Fibroblast of skin of left quadriceps (primary cell): ENCODE measurements at regions not wholly inside any gene's neighbourhood (a gene's known extent, or its start where the extent isn't known, plus 50 kb on each side); places are given as distances from the start of the nearest gene placed in this dataset.
"Not testable (repeated sequence)": the region's sequence is repeated elsewhere in the genome, so short reads cannot be mapped to it uniquely, and the experiment has no call there.

Source experiments
- DNase-seq, 2 experiments: peaks; one replicate each; pipeline ENCODE4 v3.0.0-alpha.2; 2013; ENCODE audit warnings: low read depth in 2 of 2

DNA sequence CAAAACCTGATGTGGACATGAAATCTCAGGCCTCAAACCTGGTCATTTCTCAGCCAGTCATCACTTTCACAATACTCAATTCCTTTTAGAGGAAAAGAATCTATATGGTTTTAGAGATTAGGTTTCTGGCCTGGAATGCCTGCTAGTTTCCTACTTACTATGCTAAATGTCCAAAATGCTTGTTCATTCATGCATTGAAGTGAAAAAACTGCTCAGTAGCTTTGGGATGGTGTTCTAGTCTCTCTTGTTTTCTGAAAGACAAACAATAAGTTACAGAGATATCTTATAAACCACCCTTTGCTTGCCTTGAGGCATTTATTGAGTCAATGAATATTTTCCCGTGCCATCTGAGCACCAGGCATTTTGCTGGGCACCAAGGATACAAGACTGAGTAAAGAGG is 1146.5 kb upstream of the GOT2 start:
- peak; percentile 27 to 29 for DNase-seq

- DNase-seq: no peak
Measured at GRCh38 chr16:59878999-59879398, 1144.9 kb upstream of the GOT2 start.

GRCh38 chr16:59878479-59878878 is 1144.4 kb upstream of the GOT2 start:
- DNase-seq: peak; percentile 83 to 84

DNA sequence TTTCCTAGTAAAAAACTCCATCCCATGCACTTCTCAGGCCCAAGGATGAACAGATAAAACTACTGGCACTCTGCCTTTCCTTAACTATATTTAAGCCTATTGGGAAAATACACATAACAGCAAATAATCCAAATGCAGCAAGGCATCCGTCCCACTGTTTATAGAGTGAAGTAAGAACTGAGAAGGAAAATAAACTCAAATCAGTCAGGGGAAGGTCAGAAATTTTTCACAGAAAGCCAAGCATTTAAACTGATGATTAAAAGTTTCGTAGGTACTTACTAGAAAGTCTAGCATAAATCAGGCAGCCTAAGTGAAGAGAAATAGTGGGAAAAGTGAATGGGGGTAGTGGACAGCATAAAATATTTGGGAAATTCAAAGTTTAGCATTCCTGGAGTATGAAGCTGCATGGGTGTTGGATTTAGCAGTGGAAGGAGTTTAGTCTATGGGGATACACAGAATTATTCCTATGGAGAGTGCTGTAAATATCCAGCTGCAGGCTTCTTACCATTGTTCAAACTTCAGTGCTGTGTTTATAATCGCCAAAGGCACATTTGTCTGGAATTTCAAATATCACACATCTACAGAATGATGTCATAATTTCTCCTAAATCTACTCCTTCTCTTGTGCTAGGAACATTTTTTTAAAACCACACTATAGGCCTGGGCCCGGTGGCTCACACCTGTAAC is 1131.0 kb upstream of the GOT2 start:
- peak; percentile 17 to 24 for DNase-seq

DNA sequence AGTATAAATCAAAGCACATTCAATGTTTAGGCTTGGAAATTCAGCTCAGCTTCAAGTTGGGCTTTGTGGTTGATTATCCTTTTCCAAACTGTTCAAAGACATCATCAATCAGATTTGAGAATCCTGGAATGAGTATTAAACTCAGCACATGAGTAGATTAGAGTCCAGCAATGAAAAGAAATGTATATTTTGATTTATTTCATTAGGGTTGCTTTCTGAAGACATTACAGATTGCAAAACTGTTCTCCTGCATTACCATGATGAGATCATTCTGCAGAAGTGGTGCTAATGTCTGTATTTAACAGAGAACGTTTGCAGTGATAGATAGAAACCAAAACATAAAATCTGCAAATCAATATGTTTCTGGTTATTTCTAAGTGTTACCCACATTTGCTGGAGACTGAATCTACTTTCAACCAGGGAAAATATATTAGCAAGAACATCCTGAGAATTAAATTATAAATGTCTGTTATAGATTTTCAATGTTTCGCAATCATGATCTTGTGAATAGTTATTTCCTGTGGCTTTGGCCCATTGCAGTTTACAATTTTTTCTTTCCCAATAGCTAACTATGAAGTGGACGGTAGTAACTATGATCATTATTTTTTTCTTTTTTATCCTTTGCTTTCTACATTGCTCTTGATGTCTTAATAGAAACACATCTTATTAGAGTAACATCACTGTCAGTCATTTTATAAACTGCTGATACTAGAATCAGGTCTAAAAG is 1125.7 kb upstream of the GOT2 start:
- peak; percentile 94 to 95 for DNase-seq

- DNase-seq: no peak
Measured at GRCh38 chr16:59854846-59855439, 1120.8 kb upstream of the GOT2 start.

- no peak for DNase-seq
Measured at GRCh38 chr16:59849716-59850115, 1115.6 kb upstream of the GOT2 start.

DNA sequence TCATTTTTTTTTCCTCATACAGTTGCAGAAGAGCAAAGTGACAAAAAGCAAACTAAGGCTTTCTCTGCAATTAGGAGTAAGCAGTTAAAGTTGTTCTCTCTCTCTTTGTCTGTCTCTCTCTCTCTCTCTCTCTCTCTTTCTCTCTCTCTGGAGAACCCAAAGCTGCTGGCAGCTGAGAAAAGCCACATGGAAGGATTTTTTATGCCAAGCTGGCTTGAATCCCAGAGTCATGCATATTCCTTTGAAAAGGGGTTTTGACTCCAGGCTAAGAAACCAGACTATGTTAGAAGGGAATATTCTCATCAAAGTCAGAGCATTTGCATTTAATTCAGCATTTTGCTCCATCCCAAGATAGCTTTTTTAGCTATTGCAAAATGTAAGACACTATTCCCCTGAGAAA is 1114.2 kb upstream of the GOT2 start:
- DNase-seq: no peak

DNA sequence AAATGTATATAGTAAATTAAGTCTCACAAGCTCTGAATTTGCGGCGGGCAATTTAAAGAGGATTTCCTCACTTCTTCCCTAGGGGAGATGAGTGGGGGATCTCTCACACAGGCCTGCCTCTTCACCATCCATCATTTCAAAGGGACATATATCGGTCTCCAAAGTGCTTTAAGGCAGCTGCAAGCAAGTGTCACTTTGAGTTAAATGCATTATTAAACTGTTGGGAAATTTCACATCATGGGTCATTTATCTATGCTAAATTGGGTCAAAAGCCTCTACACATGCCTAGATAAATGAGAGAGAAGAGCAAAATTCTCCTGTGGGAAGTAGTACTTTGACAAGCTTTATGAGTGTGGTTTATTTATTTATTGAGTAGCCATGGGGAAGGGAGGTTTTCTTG is 1106.1 kb upstream of the GOT2 start:
- DNase-seq: no peak

- DNase-seq: no peak
Measured at GRCh38 chr16:59826767-59827166, 1092.7 kb upstream of the GOT2 start.

DNA sequence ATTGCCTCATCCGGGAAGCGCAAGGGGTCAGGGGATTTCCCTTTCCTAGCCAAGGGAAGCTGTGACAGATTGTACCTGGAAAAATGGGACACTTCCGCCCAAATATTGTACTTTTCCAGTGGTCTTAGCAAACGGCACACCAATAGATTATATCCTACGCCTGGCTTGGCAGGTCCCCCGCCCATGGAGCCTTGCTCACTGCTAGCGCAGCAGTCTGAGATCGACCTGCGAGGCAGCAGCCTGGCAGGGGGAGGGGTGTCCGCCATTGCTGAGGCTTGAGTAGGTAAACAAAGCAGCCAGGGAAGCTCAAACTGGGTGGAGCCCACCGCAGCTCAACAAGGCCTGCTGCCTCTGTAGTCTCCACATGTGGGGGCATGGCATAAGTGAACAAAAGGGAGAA is 1075.4 kb upstream of the GOT2 start:
- not testable (repeated sequence) for DNase-seq

- peak; percentile 1 to 3 for DNase-seq
Measured at GRCh38 chr16:59783191-59783590, 1049.1 kb upstream of the GOT2 start.

DNA sequence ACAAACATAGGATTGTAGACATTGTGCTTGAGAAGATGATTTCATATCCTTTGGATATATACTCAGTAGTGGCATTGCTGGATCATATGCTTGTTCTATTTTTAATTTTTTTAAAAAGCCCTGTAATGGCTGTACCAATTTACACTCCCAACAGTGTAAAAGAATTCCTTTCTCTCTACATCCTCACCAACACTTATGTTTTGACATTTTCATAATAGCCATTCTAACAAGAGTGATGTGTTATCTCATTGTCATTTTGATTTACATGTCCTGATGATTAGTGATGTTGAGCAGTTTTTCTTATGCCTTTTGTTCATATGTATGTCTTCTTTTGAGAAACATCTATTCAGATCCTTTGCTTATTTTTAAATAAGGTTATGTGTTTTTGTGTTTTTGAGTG is 1039.2 kb upstream of the GOT2 start:
- no peak for DNase-seq

DNA sequence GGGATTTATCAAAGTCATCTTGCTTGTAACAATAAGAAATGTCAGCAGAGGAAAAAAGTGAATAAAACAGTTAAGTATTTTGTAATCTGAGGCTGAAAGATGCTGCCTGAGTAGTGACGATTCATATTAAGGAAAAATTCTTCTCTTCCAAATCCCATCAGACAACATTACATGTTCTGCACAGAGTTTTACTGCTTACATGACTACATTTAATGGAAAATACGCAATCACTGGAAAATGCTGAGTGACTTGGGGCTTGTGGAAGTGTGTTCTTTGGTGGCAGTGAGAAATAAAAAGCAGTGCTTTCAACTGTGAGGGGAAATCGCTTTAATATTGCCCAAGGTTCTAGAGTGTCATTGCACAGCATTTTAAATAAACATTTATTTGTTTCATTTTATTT is 1025.2 kb upstream of the GOT2 start:
- no peak for DNase-seq

GRCh38 chr16:59758848-59759247 is 1024.7 kb upstream of the GOT2 start:
- no peak for DNase-seq

DNA sequence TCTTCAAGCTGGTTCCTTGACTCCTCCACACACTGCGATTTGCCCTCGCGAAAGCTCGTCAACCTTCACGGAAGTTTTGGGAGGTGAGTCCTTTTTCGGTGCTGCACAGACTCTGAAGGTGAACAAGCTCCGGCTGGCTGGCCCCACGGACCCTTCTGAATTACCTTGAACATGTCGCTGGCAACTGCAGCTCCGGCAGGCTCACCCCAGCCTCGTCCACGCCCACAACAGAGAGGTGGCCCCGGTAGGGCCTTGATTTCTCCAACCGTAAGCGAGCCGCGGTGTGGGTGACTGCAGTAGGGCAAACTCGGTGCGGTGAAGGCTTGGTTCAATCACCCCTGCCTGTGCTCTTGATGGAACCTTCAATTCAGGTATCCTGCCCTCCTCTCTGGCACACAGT is 1020.7 kb upstream of the GOT2 start:
- DNase-seq: no peak

DNA sequence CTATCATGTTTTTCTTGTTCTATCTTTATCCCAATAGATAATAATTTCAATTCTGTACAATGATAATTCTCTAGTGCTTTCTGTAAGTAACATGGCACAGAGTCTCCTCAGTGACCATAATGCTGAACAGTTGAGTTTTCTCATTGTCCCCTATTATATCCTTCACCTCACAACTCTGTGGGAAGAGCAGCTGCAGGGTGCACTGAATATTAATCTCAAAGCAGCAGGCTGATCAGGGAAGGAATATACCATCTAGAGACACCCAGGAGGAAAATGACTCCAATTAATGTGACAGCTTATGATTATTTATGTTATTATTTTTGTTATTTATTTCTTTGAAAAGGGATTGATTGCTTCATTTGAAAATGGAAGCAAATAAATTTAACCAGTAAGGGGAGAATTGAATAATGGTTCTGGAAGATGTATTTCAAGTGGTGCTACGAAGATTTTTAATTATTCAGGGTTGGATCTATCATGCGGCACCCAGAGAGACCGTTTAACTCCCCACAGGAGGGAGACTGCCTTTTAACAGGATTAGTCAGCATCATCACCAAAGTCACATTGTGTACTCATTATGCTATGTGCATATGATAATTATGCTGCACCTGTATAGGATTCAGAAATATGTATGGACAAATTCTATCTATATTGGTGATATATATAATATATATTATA is 1015.7 kb upstream of the GOT2 start:
- DNase-seq: no peak

DNA sequence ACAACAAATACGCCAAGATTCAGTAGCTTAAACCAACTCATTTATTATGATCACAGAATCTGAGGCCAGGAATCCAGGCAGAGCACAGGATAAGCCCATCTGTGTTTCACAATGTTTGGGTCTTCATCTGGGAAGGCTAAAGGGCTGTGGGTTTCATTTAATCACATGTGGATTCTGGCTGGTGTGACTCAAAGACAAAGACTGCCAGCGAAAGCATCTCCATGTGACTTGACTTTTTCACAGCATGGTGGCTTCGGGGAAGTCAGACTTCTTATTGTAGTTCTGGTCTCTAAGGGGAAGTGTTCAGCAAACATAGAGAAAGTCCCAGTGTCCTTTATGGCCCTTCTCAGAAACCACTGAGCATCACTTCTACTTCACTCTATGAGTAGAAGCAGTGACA is 1014.4 kb upstream of the GOT2 start:
- DNase-seq: peak in 1 of 2 experiments; percentile 3

DNA sequence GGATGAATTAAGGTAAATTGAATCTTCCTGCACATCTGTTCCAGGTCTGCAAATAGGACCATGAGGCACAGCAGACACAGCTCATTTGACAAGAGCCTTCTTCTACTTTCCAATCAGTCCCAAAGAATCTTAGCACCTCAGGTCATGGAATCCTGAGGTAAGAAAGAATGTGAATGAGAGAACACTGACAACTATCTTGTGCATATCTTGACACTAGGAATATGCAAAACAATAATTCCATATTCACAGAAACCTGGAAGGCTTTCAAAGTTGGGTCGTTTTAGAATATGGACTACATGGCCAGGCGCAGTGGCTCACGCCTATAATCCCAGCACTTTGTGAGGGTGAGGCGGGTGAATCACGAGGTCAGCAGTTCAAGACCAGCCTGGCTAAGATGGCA is 1009.4 kb upstream of the GOT2 start:
- no peak for DNase-seq

DNA sequence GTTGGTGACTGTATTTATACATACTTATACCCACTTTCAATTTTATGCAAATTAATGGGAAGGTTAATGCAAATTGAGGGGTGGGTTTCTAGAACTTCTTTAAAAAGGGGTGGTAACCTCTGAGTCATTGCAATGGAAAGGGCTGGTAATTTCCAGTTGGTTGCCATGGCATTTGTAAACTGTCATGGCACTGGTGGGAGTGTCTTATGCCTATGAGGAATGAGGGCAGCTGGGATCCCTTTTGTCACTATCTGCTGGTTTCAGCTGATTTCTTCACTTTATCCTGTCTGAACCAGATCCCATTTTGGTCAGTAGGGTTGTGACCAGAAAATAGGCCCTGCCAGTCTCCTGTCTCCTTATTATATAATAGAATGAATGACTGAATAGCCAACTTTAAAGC is 1006.7 kb upstream of the GOT2 start:
- DNase-seq: no peak

- no peak for DNase-seq
Measured at GRCh38 chr16:59737274-59737673, 1003.2 kb upstream of the GOT2 start.

DNA sequence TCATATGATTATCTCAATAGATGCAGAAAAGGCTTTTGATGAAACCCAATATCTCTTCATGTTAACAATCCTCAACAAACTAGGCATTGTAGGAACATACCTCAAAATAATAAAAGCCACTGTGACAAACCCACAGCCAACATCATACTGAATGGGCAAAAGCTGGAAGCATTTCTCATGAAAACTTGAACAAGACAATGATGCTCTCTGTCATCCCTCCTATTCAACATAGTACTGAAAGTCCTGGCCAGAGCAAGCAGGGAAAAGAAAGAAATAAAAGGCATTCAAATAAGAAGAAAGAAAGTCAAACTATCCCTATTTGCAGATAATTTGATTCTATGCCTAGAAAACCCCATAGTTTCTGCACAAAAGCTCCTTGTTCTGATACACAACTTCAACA is 999.2 kb upstream of the GOT2 start:
- no peak for DNase-seq

GRCh38 chr16:59729613-59730012 is 995.5 kb upstream of the GOT2 start:
- DNase-seq: no peak
